SH-SY5Y (cell line): ENCODE measurements at regions not wholly inside any gene's neighbourhood (a gene's known extent, or its start where the extent isn't known, plus 50 kb on each side); places are given as distances from the start of the nearest gene placed in this dataset.
A peak's percentile ranks its signal among the peaks of the same experiment; 100 is the strongest.

Experiments used
- GATA2 ChIP-seq: IDR thresholded peaks from 2 replicates; pipeline ENCODE4 v1.6.1; 2011; ENCODE audit warnings: mild to moderate bottlenecking, low read depth, low read length
- GATA3 ChIP-seq: IDR thresholded peaks from 2 replicates; pipeline ENCODE4 v1.6.1; 2011; ENCODE audit warnings: low read depth, mild to moderate bottlenecking, low read length, moderate library complexity

GRCh38 chr1:95396557-95396956, 162.5 kb downstream of the RWDD3 start:
- TF ChIP-seq GATA2 (peak; percentile 50), GATA3 (peak; percentile 65)
